NT2/D1 (cell line): ENCODE measurements at regions not wholly inside any gene's neighbourhood (a gene's known extent, or its start where the extent isn't known, plus 50 kb on each side); places are given as distances from the start of the nearest gene placed in this dataset.

Experiments
- DNase-seq: peaks from one replicate; pipeline ENCODE4 v3.0.0-alpha.2; 2011; ENCODE audit warnings: low read depth, low spot score
- H3K27me3 ChIP-seq: 2 replicates; pipeline ENCODE4 v1.6.0; 2011; ENCODE audit warnings: mild to moderate bottlenecking; ENCODE audit not compliant: insufficient read length, insufficient read depth
- H3K36me3 ChIP-seq: 2 replicates; pipeline ENCODE4 v1.6.1; 2011; ENCODE audit warnings: mild to moderate bottlenecking, low read length, mixed read lengths; ENCODE audit not compliant: insufficient read depth, insufficient read length
- H3K4me1 ChIP-seq: 2 replicates; pipeline ENCODE4 v1.5.1; 2011; ENCODE audit not compliant: insufficient read depth, insufficient read length
- H3K4me3 ChIP-seq: 2 replicates; pipeline ENCODE4 v1.5.1; 2011; ENCODE audit warnings: low read depth; ENCODE audit not compliant: insufficient read length
- H3K9ac ChIP-seq: 2 replicates; pipeline ENCODE4 v1.6.0; 2011; ENCODE audit warnings: low read depth; ENCODE audit not compliant: insufficient read length
- H3K9me3 ChIP-seq: 2 replicates; pipeline ENCODE4 v1.5.1; 2011; ENCODE audit warnings: mild to moderate bottlenecking, low read length; ENCODE audit not compliant: insufficient read depth
- SUZ12 ChIP-seq: IDR thresholded peaks from 2 replicates; pipeline ENCODE4 v1.6.1; 2011; ENCODE audit not compliant: insufficient read length, insufficient read depth; ENCODE audit errors: extremely low read depth
- YY1 ChIP-seq: IDR thresholded peaks from 2 replicates; pipeline ENCODE4 v1.6.1; 2011; ENCODE audit not compliant: insufficient read length, insufficient read depth
- ZNF274 ChIP-seq: IDR thresholded peaks from 2 replicates; pipeline ENCODE4 v1.6.1; 2011; ENCODE audit warnings: mild to moderate bottlenecking, low read depth, low read length

DNA sequence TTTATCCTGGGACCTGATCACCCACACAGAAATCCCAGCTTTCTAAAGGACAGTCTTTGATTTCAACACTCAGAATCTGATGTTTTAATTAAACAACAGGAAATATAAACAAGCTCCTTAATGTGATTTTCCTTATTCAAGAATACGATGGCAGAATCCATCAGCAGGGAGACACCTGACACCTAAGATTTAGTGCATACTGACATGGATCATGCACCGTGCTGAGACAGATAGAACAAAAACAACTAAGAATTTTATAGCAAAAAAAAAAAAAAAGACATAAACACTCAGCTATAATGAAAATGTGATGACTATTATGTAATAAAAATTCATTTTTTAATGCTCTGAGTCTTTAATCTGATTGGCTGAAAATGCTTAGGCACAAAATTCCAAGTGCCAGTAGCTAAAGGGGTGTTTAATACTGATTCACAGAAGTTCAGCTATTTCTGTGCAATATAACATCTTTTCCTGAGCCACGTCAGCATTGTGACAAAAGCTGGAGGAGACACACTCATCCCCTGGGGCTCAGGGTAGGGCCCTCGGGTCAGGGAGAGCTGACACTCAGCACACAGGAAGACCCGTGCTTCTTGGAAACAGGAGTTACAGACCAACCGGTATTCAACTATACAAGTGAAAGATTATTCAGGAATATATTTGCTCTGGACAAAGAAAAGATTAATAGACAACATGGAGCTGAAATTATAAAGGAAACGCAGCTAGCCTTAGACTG, 247.4 kb downstream of the FBXO15 start:
- Histone ChIP-seq H3K4me3 (no peak overlapping the region), H3K9me3 (no peaks in the 10 kb centered on the region), H3K36me3 (no peaks in the 10 kb centered on the region), H3K27me3 (no peaks in the 10 kb centered on the region), H3K4me1 (no peaks in the 10 kb centered on the region), H3K9ac (no peak overlapping the region)
- TF ChIP-seq SUZ12 (no peak), YY1 (no peak), ZNF274 (no peak)
- DNase-seq: no peak

DNA sequence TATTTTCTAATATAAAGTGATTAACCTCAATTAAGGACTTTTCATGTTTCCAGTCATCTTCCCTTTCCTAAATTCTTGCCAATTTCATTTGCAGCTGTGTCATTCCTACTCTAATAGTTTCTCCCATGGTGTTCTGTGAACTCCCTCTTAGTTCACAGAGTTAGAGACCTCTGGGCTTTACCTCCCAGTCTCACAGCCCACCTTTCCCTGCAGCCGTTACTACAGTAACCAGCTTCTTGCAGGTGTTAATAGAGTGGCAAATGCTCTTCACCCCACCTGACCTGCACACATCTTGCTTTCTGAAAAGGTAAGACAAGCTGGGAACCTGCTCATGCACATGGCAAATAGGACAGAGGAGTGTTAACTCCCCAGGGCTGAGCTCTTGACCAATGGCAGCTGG, 250.1 kb downstream of the FBXO15 start:
- H3K9me3 ChIP-seq: no peaks in the 10 kb centered on the region
- H3K9ac ChIP-seq: no peak overlapping the region
- H3K36me3 ChIP-seq: no peaks in the 10 kb centered on the region
- H3K4me3 ChIP-seq: no peak overlapping the region
- DNase-seq: no peak
- TF ChIP-seq YY1 (no peak), ZNF274 (no peak), SUZ12 (no peak)
- H3K27me3 ChIP-seq: no peaks in the 10 kb centered on the region
- no peaks in the 10 kb centered on the region for H3K4me1 ChIP-seq

DNA sequence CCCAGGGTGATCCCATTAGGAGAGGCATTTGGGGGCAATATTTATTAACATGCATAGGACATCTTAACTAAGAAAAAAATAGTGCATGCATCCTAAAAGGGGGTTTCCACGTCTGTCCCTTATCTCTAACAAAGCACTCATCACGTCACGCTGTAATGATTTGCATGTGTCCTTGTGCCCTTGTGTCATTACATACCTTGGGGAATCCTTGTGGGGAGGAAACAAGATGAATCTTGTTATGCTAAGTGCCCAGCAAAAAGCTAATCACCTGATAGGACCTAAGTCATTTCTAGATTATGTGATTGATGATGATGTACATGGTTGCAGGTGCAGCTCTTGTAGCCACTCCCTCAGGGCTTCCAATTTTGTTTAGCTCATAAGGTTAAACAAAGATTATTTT, 250.9 kb downstream of the FBXO15 start:
- no peak overlapping the region for H3K4me3 ChIP-seq
- H3K9ac ChIP-seq: no peak overlapping the region
- no peaks in the 10 kb centered on the region for H3K36me3 ChIP-seq
- no peak for DNase-seq
- no peaks in the 10 kb centered on the region for H3K27me3 ChIP-seq
- peaks cover under 1% of the 10 kb centered on the region for H3K4me1 ChIP-seq
- no peaks in the 10 kb centered on the region for H3K9me3 ChIP-seq
- TF ChIP-seq SUZ12 (no peak), YY1 (no peak), ZNF274 (no peak)

DNA sequence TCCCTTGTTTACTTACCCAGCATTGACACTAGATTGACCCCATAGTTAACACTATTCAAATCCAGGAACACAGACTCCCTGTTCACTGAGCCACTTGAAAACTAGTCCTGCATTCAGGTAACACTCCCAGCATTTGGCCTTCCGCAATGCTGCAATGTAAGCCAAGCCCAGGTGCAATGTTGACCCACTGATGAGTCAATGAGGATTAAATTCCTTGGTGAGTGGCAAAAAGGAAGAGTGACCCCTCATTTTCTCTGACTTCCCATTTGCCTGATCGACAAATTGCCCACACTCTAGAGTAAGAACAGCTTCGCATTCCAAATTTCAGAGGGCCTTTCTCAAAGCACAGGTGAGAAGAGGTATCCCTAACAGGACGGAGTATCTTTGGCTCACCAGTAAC, 251.9 kb downstream of the FBXO15 start:
- H3K9me3 ChIP-seq: no peaks in the 10 kb centered on the region
- peaks cover 2% of the 10 kb centered on the region for H3K4me1 ChIP-seq
- H3K9ac ChIP-seq: no peak overlapping the region
- H3K27me3 ChIP-seq: no peaks in the 10 kb centered on the region
- no peaks in the 10 kb centered on the region for H3K36me3 ChIP-seq
- DNase-seq: no peak
- H3K4me3 ChIP-seq: no peak overlapping the region
- TF ChIP-seq ZNF274: no peak
- TF ChIP-seq SUZ12: no peak
- TF ChIP-seq YY1: no peak

DNA sequence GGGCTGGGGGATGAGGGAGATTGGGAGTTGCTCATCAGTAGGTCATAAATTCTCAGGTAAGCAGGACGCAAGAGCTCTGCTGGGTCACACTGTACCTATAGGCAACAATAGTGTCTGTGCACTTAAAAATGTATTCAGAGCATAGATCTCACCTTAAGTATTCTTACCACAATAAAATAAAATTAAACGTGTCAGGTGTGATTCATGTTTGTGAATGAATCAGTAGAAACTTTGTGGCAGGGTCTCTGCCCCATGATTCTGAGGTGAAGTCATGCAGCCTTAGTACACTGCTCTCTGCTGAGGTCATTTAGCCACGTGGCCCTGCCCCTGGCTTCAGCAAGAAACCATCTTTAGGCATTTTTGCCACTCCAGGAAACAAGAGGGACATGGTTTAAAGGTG, 253.8 kb downstream of the FBXO15 start:
- no peak for DNase-seq
- no peaks in the 10 kb centered on the region for H3K27me3 ChIP-seq
- TF ChIP-seq ZNF274 (no peak), YY1 (no peak), SUZ12 (no peak)
- H3K36me3 ChIP-seq: no peaks in the 10 kb centered on the region
- H3K9me3 ChIP-seq: no peaks in the 10 kb centered on the region
- H3K9ac ChIP-seq: no peak overlapping the region
- no peak overlapping the region for H3K4me3 ChIP-seq
- peaks cover 2% of the 10 kb centered on the region for H3K4me1 ChIP-seq

DNA sequence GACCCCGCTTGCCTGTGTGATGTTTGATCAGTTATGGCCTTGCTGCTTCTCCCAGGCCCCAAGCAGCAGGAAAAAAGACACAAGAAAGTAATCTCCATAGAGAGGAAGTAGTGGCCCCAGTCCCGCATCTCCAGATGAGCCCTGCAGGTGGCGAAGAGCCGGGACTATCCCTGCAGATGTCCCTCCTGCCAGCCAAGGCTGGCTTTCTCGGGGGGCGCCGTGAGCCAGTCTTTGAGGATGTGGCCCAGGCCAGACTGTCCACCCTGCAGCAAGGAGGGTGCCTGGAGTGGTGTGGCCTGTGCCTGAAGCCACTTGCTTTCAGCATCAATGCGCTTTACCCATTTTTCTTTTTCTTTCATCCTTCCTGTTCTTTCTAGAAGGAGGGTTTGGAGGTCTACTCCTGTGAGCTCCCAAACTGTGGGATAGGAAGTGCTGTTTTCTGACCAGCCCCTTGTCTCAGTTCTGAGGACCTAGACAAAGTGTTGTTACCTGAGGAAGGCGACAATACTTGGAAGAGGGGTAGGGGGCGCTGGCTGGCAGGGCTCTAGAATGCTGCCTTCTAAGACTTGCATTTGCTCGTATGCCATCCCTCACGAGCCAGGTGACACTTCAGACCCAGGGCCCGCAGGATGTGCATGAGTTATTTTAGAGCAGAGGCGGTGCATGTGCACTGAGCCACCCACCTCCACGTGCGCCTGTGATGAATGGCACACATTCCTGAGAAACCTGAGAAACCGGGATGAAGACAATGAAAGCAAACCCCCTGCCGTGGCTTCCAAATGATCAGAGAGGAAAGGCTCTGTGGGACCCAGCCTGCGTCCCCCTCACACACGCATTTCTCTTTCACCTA, 255.8 kb downstream of the FBXO15 start:
- peak; percentile 35 for DNase-seq
- Histone ChIP-seq H3K4me3 (no peak overlapping the region), H3K9ac (no peak overlapping the region), H3K9me3 (no peaks in the 10 kb centered on the region), H3K4me1 (peaks cover 2% of the 10 kb centered on the region), H3K36me3 (no peaks in the 10 kb centered on the region), H3K27me3 (no peaks in the 10 kb centered on the region)
- TF ChIP-seq SUZ12 (no peak), ZNF274 (no peak)

DNA sequence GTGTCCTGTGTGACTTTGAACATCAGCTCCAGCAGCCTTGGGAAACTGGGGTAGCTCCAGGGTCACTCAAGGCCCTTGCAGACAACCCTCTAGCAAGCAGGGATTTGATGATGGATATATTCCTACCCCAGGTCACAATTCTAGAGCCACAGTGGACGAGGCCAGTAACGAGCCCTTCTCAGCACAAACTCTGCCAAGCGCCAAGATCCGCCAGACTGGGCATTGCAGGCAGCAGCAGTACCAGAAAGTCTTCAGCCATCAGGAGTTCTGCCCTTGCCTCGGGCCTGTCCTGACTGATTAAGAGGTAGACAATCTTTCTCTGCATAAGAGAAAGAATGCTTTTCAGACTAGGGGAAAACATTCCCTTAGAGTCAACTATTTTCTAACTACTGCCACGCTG, 259.1 kb downstream of the FBXO15 start:
- Histone ChIP-seq H3K36me3 (no peaks in the 10 kb centered on the region), H3K4me3 (no peak overlapping the region), H3K4me1 (peaks cover 2% of the 10 kb centered on the region), H3K27me3 (no peaks in the 10 kb centered on the region), H3K9me3 (no peaks in the 10 kb centered on the region), H3K9ac (no peak overlapping the region)
- no peak for DNase-seq
- no peak for TF ChIP-seq ZNF274
- TF ChIP-seq YY1: no peak
- no peak for TF ChIP-seq SUZ12
